ENCODE measurements at regions not wholly inside any gene's neighbourhood (a gene's known extent, or its start where the extent isn't known, plus 50 kb on each side); places are given as distances from the start of the nearest gene placed in this dataset.

- DNase-seq (ENCODE audit: low read depth): no peak
- TF ChIP-seq CTCF (conservative IDR thresholded peaks at IDR 0.05; ENCODE audit: low read depth, low read length): no peak
- H3K4me3 ChIP-seq (ENCODE audit: low read depth, low read length): no peak overlapping the region
These were observed 387.6 kb downstream of the ELAVL2 start for GRCh38 chr9:23438299-23438907.

GRCh38 chr9:23441275-23441674 lies 384.8 kb downstream of the ELAVL2 start:
- no peak for DNase-seq (ENCODE audit: low read depth)
- no peak for TF ChIP-seq CTCF (conservative IDR thresholded peaks at IDR 0.05; ENCODE audit: low read depth, low read length)

GRCh38 chr9:23444658-23445057 lies 381.4 kb downstream of the ELAVL2 start:
- H3K4me3 ChIP-seq (ENCODE audit: low read depth, low read length): no peak overlapping the region
- no peak for TF ChIP-seq CTCF (conservative IDR thresholded peaks at IDR 0.05; ENCODE audit: low read depth, low read length)
- no peak for DNase-seq (ENCODE audit: low read depth)

More at GRCh38 chr9:23441275-23441674, 384.8 kb downstream of the ELAVL2 start:
- no peak overlapping the region for H3K4me3 ChIP-seq (ENCODE audit: low read depth, low read length)

GRCh38 chr9:23447166-23447565 lies 378.9 kb downstream of the ELAVL2 start:
- DNase-seq (ENCODE audit: low read depth): no peak
- H3K4me3 ChIP-seq (ENCODE audit: low read depth, low read length): no peak overlapping the region
- TF ChIP-seq CTCF (conservative IDR thresholded peaks at IDR 0.05; ENCODE audit: low read depth, low read length): no peak

- no peak for DNase-seq (ENCODE audit: low read depth)
- no peak overlapping the region for H3K4me3 ChIP-seq (ENCODE audit: low read depth, low read length)
- no peak for TF ChIP-seq CTCF (conservative IDR thresholded peaks at IDR 0.05; ENCODE audit: low read depth, low read length)
These were observed 378.1 kb downstream of the ELAVL2 start for GRCh38 chr9:23447944-23448343.

- no peak for TF ChIP-seq CTCF (conservative IDR thresholded peaks at IDR 0.05; ENCODE audit: low read depth, low read length)
- no peak for DNase-seq (ENCODE audit: low read depth)
- H3K4me3 ChIP-seq (ENCODE audit: low read depth, low read length): no peak overlapping the region
These were observed 374.1 kb downstream of the ELAVL2 start for GRCh38 chr9:23451802-23452418.

- no peak for DNase-seq (ENCODE audit: low read depth)
- no peak for TF ChIP-seq CTCF (conservative IDR thresholded peaks at IDR 0.05; ENCODE audit: low read depth, low read length)
- no peak overlapping the region for H3K4me3 ChIP-seq (ENCODE audit: low read depth, low read length)
These were observed 361.8 kb downstream of the ELAVL2 start for GRCh38 chr9:23464275-23464674.
